KMS-11 (cell line): ENCODE measurements at regions not wholly inside any gene's neighbourhood (a gene's known extent, or its start where the extent isn't known, plus 50 kb on each side); places are given as distances from the start of the nearest gene placed in this dataset.
"Not testable (repeated sequence)": the region's sequence is repeated elsewhere in the genome, so short reads cannot be mapped to it uniquely, and the experiment has no call there.

ENCODE experiments used
- H2AFZ ChIP-seq: fragments of 200-600 bp; sonication (generic); 2 replicates; pipeline ENCODE4 v1.6.1; 2016; ENCODE audit warnings: antibody characterized with exemption, mixed run types, low read depth
- H3K27ac ChIP-seq: fragments of 200-600 bp; sonication (generic); 2 replicates; pipeline ENCODE4 v1.6.1; 2016; ENCODE audit warnings: mild to moderate bottlenecking, mixed run types
- H3K27me3 ChIP-seq: fragments of 200-600 bp; sonication (generic); 2 replicates; pipeline ENCODE4 v1.6.1; 2017; ENCODE audit warnings: mild to moderate bottlenecking, low read depth, mixed run types, moderate library complexity; ENCODE audit not compliant: insufficient read depth
- H3K36me3 ChIP-seq: fragments of 200-600 bp; sonication (generic); 2 replicates; pipeline ENCODE4 v1.6.1; 2017; ENCODE audit warnings: mild to moderate bottlenecking, mixed run types; ENCODE audit not compliant: insufficient read depth
- H3K4me1 ChIP-seq: fragments of 200-600 bp; sonication (generic); 2 replicates; pipeline ENCODE4 v1.6.1; 2016; ENCODE audit warnings: mild to moderate bottlenecking, low read depth, mixed run types; ENCODE audit not compliant: poor library complexity, severe bottlenecking
- H3K4me2 ChIP-seq: fragments of 200-600 bp; sonication (generic); 2 replicates; pipeline ENCODE4 v1.7.0; 2016; ENCODE audit warnings: mild to moderate bottlenecking, mixed run types
- H3K4me3 ChIP-seq: fragments of 200-600 bp; sonication (generic); IDR thresholded peaks from 2 replicates; pipeline ENCODE4 v1.6.1; 2017; ENCODE audit warnings: low read depth, low read length, mixed read lengths; ENCODE audit not compliant: insufficient read depth
- H3K79me2 ChIP-seq: fragments of 200-600 bp; sonication (generic); 2 replicates; pipeline ENCODE4 v1.6.1; 2016; ENCODE audit warnings: low read depth, mixed run types; ENCODE audit not compliant: insufficient read depth
- H3K9ac ChIP-seq: fragments of 200-600 bp; sonication (generic); 2 replicates; pipeline ENCODE4 v1.6.1; 2016; ENCODE audit warnings: mild to moderate bottlenecking, mixed run types
- H4K20me1 ChIP-seq: fragments of 200-600 bp; sonication (generic); 2 replicates; pipeline ENCODE4 v1.6.1; 2016; ENCODE audit warnings: mild to moderate bottlenecking, mixed run types; ENCODE audit not compliant: insufficient read depth

DNA sequence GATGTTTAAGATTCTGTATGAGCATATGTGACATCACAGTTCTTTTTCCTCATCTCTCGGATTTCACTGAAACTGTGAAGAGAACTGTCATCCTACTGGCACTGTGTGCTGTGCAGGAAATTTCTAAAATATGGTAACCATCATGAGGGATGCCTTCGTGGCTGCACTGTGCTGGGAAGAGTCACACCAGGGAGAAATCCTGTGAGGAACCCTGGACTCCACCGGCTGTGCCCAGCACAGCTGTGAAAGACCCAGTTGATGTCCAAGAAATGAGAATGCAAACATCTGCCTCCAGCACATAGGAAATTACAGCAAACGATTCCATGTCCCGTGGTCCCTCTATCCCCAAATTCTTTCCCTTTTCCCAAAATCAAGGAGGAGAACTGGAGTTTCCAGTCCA lies 475.4 kb downstream of the GOLGA6L6 start:
- not testable (repeated sequence) for H3K4me3 ChIP-seq, H3K27me3 ChIP-seq, H4K20me1 ChIP-seq, H3K79me2 ChIP-seq, H3K36me3 ChIP-seq, H3K27ac ChIP-seq, H3K4me2 ChIP-seq, H3K9ac ChIP-seq, H3K4me1 ChIP-seq, H2AFZ ChIP-seq

DNA sequence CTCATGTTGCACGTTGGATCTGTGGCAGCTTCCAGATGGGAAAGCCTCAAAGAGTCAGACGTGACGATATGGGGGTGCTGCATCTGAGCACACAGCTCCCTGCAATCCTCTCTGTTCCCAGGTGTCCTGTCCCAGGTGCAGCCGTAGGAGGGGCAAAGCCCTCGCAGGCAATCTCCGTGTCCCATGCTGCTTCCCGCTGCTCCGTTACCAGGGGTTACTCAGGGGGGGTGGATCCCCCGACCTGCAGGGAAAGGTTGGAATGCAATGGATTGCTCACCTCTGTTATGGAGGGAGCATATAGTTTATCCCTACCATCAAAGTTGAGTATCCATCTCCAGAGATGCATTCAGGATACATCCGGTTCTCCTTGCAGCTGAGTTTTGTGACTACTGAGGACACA lies 476.1 kb downstream of the GOLGA6L6 start:
- not testable (repeated sequence) for H3K9ac ChIP-seq, H3K4me1 ChIP-seq, H3K36me3 ChIP-seq, H3K4me3 ChIP-seq, H3K27ac ChIP-seq, H3K27me3 ChIP-seq, H3K79me2 ChIP-seq, H3K4me2 ChIP-seq, H4K20me1 ChIP-seq, H2AFZ ChIP-seq

DNA sequence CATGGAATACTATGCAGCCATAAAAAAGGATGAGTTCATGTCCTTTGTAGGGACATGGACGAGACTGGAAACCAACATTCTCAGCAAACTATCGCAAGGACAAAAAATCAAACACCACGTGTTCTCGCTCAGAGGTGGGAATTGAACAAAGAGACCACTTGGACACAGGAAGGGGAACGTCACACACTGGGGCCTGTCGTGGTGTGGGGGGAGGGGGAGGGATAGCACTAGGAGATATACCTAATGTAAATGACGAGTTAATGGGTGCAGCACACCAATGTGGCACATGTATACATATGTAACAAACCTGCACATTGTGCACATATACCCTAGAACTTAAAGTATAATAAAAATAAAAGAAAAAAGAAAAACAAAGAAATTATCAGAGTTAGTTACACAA lies 478.4 kb downstream of the GOLGA6L6 start:
- not testable (repeated sequence) for H3K4me3 ChIP-seq, H2AFZ ChIP-seq

DNA sequence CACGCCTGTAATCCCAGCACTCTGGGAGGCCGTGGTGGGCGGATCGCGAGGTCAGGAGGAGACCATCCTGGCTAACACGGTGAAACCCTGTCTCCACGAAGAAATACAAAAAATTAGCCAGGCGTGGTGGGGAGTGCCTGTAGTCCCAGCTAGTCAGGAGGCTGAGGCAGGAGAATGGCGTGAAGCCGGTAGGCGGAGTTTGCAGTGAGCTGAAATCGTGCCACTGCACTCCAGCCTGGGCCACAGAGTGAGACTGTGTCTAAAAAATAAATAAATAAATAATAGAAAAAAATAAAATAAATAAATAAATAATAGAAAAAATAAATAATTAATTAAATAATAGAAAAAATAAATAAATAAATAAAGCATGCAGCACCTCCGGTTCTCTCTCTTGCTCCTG lies 480.8 kb downstream of the GOLGA6L6 start:
- H3K36me3 ChIP-seq, H3K27me3 ChIP-seq, H3K27ac ChIP-seq, H3K4me2 ChIP-seq, H3K9ac ChIP-seq, H3K4me3 ChIP-seq, H3K79me2 ChIP-seq, H2AFZ ChIP-seq, H4K20me1 ChIP-seq, H3K4me1 ChIP-seq: not testable (repeated sequence)

More for the DNA sequence above, 478.4 kb downstream of the GOLGA6L6 start:
- H4K20me1 ChIP-seq, H3K79me2 ChIP-seq, H3K4me1 ChIP-seq, H3K27ac ChIP-seq, H3K27me3 ChIP-seq, H3K4me2 ChIP-seq, H3K36me3 ChIP-seq, H3K9ac ChIP-seq: not testable (repeated sequence)

GRCh38 chr15:20056871-20057270 lies 484.7 kb downstream of the GOLGA6L6 start:
- H3K36me3 ChIP-seq, H3K4me2 ChIP-seq, H3K79me2 ChIP-seq, H3K4me3 ChIP-seq, H3K4me1 ChIP-seq, H2AFZ ChIP-seq, H4K20me1 ChIP-seq, H3K9ac ChIP-seq, H3K27me3 ChIP-seq, H3K27ac ChIP-seq: not testable (repeated sequence)

GRCh38 chr15:20055921-20056320 lies 485.7 kb downstream of the GOLGA6L6 start:
- not testable (repeated sequence) for H3K4me2 ChIP-seq, H3K4me1 ChIP-seq, H3K9ac ChIP-seq, H3K4me3 ChIP-seq, H3K27ac ChIP-seq, H2AFZ ChIP-seq, H3K27me3 ChIP-seq, H4K20me1 ChIP-seq, H3K36me3 ChIP-seq, H3K79me2 ChIP-seq

DNA sequence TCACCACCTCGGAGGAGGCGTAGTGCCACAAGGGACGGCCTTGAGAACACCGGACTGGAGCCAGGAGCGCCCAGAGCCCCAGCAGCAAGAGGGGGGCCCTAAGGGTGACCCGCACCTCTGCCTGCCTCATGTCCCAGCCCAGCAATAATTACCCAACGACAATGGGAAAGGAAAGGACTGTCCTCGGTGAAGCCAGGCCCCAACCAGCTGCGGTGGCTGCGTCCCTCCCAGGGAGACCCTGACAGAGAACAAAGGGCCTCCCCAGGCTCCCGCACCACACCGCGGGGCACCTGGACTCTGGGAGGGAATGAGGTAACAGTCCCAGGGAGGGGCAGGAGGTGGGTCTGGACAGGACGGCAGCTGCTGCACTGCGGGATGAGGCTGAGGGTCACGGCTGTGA lies 493.4 kb downstream of the GOLGA6L6 start:
- not testable (repeated sequence) for H4K20me1 ChIP-seq, H3K4me1 ChIP-seq, H2AFZ ChIP-seq, H3K36me3 ChIP-seq, H3K4me2 ChIP-seq, H3K4me3 ChIP-seq, H3K9ac ChIP-seq, H3K79me2 ChIP-seq, H3K27ac ChIP-seq, H3K27me3 ChIP-seq

DNA sequence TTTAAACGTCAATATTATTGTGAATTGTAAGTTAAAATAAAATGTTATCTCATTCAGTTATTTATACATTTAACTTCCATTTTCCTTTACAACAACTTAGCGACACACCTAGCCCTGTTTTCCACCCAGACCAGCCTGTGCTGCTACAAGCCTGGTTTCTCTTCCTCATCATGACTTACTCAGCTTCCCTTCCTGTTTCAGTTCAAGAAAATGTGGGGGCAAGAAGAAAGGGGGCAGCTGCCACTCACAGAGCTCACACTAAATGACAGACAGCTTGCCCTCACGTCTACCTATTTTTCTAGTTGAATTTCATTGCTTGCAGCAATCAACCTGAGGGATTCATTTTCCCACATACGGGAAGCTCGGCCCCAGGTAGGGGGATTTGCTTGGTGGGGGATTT lies 496.4 kb downstream of the GOLGA6L6 start:
- H3K27ac ChIP-seq, H3K9ac ChIP-seq, H3K4me2 ChIP-seq, H3K27me3 ChIP-seq, H2AFZ ChIP-seq, H3K4me3 ChIP-seq, H4K20me1 ChIP-seq, H3K36me3 ChIP-seq, H3K79me2 ChIP-seq, H3K4me1 ChIP-seq: not testable (repeated sequence)

GRCh38 chr15:20040691-20041090 lies 500.9 kb downstream of the GOLGA6L6 start:
- not testable (repeated sequence) for H3K9ac ChIP-seq, H3K27ac ChIP-seq, H3K79me2 ChIP-seq, H3K36me3 ChIP-seq, H3K4me1 ChIP-seq, H2AFZ ChIP-seq, H3K27me3 ChIP-seq, H3K4me2 ChIP-seq, H3K4me3 ChIP-seq, H4K20me1 ChIP-seq

DNA sequence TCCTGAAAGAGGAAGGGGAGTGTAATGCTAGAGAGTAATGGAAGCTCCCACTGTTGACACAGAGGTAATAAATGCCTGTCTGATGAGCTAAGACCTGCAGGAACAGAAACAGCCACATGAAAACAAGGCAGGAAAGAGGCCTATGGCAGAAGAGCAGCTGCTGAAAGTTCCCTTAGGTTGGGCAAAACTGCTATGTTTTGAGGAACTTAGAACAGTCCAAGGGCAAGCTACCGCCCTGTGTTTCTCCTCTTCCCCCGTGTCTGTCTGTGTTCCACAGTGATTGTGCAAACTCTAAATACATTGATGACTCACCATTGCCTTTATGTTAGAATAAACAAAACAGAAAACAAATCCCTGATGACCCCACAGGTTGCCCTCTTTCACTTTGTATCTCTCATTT lies 516.6 kb downstream of the GOLGA6L6 start:
- H3K27me3 ChIP-seq, H3K4me3 ChIP-seq, H3K27ac ChIP-seq, H3K9ac ChIP-seq, H2AFZ ChIP-seq, H3K36me3 ChIP-seq, H4K20me1 ChIP-seq, H3K79me2 ChIP-seq, H3K4me1 ChIP-seq, H3K4me2 ChIP-seq: not testable (repeated sequence)

DNA sequence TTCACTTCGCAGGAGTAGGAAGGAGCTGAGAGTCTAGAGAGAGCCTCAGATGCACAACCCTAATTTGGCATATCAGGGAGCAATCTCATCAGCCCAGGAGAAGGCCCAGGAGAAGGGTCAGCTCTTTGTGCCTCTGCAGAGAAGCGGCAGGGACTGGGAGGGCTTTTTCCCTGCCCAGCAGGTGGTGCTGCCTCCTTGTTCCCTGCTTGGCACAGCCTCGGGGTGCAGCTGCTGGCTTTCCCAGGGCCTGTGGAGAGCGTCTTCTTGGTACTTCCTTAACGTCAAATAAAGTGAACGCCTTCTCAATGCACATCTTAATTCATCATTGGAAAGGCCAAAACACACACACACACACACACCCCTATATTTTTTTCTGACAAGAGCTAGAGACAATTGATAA lies 519.3 kb downstream of the GOLGA6L6 start:
- not testable (repeated sequence) for H3K4me3 ChIP-seq, H3K9ac ChIP-seq, H3K27ac ChIP-seq, H3K27me3 ChIP-seq, H3K79me2 ChIP-seq, H3K4me1 ChIP-seq, H4K20me1 ChIP-seq, H3K4me2 ChIP-seq, H3K36me3 ChIP-seq, H2AFZ ChIP-seq
